Activated T-helper 1 cell treated with anti-CD3 and anti-CD28 coated beads, Interleukin-2, amount 50 U/mL, for 16 hours (primary cell): ENCODE measurements at regions not wholly inside any gene's neighbourhood (a gene's known extent, or its start where the extent isn't known, plus 50 kb on each side); places are given as distances from the start of the nearest gene placed in this dataset.

Source experiments
- DNase-seq, 2 donors: peaks; one replicate each; pipeline ENCODE4 v3.0.0-alpha.2; 2020; ENCODE audit warnings: low read depth in 1 of 2, low spot score in 1 of 2

DNA sequence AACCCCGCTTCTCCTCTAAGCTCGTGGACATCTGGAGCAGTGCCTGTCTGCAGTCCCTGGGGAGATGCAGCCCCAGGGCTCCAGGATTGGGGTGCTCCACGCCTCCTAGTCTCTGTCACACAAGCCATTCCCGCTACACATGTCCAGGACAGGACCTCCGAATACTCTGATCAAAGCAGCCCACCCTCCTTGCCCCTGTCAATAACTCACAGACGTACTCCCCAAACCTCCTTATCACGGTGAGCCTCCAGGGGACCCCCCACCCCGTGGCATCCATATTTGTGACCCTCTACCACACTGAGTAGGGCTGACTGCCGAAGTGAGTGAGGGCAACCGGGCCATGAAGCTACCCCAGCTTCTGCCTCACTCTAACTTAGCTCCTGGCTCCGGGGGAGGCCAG is 727.7 kb downstream of the GALR1 start:
- no peak for DNase-seq

DNA sequence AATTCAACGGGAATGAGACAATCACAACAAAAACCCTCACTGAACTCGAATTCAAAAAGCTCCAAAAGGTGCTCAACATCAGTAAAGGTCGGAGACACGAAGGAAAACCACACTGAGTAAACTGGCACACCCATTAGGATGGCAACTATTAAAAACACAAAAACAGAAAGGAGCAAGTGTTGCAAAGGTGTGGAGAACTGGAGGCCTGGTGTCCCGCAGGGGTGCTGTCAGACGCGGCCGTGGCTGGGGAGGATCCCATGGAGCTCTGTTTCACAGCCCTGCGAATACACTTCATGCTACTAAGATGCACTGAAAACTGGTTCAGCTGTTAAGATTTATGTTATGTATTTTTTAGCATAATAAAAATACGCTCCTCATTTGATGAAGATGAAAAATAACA is 730.6 kb downstream of the GALR1 start:
- no peak for DNase-seq

DNA sequence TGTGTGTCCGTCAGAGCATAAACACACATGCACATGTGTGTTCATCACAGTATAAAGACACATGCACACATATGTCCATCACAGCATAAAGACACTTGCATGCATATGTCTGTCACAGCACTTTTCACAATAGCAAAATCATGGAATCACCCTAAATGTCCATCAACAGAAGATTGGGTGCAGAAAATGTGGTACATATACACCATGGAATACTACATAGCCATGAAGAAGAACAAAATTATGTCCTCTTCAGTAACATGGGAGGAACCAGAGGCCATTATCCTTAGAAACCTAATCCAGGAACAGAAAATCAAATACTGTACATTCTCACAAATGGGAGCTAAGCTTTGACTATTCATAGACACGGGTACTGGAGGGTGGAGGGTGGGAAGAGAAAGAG is 732.2 kb downstream of the GALR1 start:
- DNase-seq = no peak

- no peak for DNase-seq
These were observed 733.6 kb downstream of the GALR1 start for GRCh38 chr18:77983270-77983669.

DNA sequence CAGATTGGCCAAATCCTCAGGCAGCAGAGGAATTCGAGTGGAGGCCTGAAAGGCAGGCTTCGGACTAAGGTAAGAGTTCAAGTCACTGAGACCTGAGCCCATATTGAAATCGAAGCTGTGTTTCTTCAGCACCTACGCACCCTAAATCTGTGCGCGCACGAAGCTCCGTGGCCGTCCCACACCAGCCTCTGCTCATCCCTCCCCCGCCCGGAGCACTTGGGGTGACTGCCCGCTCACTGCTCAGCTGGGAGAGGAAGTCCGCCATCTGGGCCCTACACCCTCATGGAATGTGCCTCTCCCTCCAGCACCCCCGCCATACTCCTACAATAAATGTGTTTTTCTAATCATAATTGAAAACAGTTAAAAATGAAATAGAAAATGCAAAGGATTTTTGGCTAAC is 734.5 kb downstream of the GALR1 start:
- no peak for DNase-seq

DNA sequence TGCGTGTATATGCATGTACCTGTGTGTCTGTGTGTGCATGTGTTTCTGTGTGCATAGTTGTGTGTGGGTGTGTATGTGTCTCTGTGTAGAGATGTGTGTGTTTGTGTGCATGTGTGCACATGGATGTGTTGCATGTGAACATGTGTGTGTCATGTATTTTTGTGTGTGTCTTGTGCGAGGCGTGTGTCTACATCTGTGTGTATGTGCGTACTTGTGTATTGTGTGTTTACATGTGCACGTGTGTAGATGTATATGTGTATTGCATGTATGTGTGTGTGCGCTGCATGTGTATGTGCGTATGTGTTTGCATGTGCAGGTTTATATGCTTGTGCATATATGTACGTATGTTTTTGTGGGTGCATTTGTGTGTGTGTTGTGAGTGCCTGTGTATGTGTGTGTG is 735.2 kb downstream of the GALR1 start:
- no peak for DNase-seq

DNA sequence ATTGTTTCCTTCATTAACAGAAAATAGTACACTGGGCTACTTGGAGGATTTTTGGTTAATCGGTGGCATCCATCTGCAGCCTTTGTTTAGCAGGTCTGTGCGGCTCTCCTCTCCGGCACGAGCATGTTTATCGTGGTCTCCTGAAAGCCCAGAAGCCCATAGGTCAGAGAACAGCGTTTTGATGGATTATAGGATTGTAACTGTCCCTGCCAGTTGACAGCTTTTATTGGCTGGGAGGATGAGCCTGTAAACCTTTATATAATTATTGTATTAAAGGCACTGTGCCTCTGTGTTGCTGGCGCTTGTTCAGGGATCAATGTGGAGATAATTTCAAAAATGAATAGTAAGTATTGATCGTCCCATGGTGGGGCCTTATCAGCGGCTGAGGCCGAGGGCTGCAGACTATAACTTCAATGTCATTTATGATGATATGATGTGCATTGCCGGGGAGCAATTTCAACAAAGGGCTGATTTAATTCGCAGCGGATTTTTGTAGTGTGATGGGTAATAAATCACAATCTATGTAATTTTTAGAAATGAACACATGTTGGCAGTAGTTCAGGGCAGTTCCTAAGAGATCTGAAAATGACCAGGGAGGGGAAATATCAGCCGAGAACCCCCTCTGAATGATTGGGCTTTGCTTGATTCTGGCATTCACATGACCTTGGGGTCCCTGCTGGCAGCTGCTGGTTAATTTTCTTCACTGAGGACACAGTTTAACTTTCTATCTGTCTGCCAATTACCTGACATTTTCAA is 736.1 kb downstream of the GALR1 start:
- DNase-seq = no peak

DNA sequence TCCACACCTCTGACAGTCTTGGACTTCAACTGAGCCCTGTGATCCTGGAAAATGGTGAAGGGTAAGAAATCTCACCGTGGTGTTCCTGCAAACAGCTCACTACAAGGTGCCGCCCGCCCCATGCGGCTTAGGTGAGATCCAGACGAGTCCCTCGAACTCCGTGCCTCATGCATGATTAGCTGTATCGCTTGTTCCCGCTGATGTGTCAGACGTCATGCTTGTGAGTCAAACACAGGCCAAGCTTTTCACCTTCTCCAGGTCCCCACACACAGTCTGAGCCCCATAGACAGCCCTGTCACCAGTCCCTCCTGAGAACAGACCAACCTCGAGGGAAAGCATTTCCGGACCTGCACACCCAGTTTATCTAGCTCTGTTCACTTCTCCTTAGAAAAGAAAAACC is 740.5 kb downstream of the GALR1 start:
- no peak for DNase-seq

GRCh38 chr18:77990901-77991300 is 741.3 kb downstream of the GALR1 start:
- DNase-seq = no peak

DNA sequence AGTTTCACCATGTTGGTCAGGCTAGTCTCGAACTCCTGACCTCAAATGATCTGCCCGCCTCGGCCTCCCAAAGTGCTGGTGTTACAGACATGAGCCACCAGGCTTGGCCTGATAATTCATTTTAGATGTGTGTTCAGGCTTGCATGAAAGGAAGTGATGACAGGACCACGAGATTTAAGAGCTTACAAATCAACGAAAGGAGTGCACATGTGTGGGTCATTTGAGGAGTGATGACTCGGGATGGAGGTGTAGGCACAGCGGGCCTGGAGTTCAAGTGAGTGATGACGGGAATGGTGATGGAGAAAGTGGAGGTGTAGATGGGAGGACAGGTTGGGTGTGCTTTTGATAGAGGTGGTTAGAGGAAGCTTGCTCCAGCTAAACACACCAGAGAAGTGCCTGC is 742.4 kb downstream of the GALR1 start:
- no peak for DNase-seq

DNA sequence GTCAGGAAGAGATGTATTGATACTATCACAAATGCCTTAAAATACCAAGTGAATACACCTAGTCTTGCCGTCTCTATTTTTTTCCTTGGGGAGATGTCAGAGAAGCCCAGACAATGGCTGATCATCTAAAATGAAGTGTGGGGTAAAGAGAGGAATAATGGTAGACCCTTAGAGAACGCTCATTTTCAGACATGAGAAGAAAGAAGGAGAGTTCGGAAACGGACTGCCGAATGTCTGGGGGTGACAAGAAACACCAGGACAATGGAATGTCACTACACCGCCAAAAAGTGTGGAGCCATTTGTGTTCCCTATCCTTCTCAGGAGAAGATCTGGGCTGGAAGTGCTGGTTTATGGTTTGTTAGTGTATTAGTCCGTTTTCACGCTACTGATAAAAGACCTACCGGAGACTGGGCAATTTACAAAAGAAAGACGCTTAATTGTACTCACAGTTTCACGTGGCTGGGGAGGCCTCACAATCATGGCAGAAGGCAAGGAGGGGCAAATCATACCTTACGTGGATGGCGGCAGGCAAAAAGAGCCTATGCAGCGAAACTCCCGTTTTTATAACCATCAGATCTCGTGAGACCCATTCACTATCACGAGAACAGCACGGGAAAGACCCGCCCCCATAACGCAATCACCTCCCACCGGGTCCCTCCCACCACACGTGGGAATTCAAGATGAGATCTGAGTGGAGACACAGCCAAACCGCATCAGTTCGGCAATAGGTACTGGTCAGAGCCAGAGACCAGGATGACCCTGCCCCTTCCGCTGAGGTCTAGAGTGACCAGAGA is 743.7 kb downstream of the GALR1 start:
- no peak for DNase-seq

- no peak for DNase-seq
These were observed 745.9 kb downstream of the GALR1 start for GRCh38 chr18:77995593-77995992.

GRCh38 chr18:77996737-77997136 is 747.1 kb downstream of the GALR1 start:
- DNase-seq = no peak

DNA sequence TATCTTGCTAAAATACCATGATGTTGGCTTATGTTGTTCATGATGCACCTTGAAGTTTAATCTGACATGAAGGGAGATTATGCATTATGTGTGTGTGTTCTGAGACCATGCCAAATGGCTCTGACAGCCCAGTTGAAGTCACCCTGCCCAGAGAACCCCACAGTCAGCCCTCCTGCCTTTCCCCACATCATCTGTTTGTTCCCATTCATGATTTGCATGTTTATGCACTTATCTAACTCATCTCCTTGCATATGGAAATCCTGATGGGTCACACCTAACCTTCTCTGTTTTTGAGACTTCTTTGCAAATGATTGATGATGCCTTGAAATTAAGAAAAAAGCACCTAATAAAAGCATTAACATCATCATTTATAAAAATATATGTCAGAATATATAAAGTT is 752.2 kb downstream of the GALR1 start:
- no peak for DNase-seq

DNA sequence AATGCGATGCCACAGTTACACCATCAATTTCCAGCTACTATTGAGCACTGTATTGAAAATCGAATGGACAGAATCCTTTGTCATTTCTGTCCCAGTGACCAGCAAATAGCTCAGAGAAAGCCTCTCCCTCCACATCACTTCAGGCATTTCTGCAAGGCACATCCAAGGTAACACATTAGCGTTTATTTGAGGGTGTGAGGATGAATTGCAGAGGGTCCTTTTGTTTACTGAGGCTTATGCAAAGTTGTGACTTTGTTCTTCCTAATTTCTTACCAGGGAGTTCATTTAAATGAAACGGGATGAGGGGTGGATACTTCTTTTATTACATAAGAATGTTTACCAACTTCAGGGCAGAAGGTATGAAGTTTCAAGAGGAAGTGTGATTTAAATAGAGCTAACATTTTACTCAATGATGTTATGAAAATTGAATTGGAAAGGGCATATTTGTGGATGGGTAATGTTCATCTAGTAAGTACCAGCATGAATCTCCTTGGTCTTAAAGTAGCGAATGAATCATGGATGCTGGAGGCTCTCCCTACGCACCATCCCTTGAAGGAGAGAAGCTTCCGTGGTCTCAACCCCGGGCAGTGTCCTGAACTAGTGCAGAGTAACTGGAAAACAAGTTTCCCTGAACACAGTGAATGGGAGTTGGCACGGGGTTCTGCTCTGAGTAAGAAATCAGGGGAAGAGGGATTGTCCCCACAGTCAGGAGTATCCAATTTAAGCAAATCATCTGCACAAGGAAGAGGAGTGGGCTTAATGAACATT is 756.5 kb downstream of the GALR1 start:
- no peak for DNase-seq

- no peak for DNase-seq
These were observed 757.2 kb downstream of the GALR1 start for GRCh38 chr18:78006774-78007260.

GRCh38 chr18:78010363-78010762 is 760.7 kb downstream of the GALR1 start:
- no peak for DNase-seq

DNA sequence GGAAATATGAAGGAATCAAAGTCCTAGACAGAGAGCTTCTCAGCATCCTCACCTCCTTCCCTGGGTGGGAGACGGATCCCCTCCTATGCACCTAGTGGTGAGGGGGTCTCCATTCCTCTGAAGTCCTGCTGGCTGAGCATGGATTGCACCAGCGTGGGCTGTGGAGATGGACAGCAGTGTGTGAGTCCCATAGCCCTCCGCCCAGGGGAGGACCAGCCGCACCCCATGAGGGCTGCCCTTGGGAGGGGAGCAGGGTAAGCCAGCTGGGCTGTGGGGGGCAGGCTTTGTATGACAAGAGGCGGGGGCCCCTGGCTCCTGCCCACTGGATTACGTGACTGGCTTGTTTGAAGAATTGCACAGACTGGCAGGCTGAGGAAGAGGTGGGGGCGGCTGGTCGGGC is 768.2 kb downstream of the GALR1 start:
- DNase-seq = no peak

DNA sequence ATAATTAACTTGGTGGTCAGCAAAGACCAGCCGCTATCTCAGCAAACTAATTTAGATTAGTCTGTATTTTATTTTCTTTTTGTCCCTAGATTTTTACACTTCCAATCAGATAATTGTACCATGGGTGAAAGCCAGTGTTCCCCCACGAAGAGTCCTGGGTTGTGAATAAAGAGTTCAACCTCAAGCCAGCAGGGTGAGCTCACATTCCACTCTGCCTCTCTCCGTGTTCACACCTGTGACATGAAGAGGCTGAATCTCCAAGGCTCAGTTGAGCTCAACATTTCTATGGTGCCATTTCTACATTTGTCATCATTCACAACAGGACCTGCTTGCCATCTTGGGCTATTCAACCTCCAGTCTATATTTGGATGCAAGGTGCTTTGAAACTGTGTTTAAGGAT is 771.5 kb downstream of the GALR1 start:
- DNase-seq = no peak

DNA sequence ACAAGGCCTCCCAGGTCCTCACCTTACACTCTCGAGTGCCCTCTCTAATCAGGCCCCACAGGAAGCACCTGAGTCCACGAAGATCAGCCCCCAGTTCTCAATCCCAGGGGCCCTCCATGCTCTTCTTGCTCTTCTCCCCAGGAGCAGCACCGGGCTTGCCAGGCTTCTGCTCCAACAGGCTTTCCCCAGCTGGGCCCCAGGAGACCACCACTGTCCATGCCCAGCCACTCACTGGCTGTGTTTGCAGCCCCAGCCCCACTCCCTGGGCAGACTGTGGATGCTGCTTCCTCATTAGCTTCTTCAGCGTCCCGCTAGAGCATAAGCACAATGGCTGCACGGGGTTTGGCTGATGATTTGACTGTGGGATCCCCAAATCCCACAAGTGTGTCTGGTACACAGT is 781.9 kb downstream of the GALR1 start:
- DNase-seq = no peak

DNA sequence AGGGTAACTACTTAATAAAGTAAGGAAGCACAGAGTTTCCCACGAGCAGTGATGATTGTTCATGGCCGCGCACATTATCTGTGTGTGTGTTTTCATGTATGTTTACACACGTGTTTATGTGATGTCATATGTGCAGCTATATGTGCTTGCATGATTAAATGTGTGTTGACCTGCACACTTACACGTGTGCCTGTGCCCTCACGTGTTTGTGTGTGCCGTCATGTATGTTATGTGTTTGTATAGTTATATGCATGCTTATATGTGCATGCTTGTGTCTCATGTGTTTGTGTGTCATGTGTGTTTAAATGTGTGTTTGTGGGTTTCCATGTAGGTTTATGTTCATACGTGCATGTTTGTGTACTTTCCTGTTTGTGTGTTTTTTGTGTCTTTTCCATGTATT is 782.3 kb downstream of the GALR1 start:
- no peak for DNase-seq

- no peak for DNase-seq
These were observed 782.9 kb downstream of the GALR1 start for GRCh38 chr18:78032574-78032973.
